Caco-2 (cell line): ENCODE measurements at regions not wholly inside any gene's neighbourhood (a gene's known extent, or its start where the extent isn't known, plus 50 kb on each side); places are given as distances from the start of the nearest gene placed in this dataset.

Experiments
- BruUV-seq: library from RNA; stranded (reverse); fragments of 400-500 nt; replicated peaks from 2 replicates; lab custom pipeline; 2021; lab: Mats Ljungman, UMichigan
- CTCF ChIA-PET: fragments of 300-600 bp; sonication (Branson Sonifier 250); formaldehyde crosslinking; loops from one replicate; lab custom pipeline; 2022; ENCODE audit warnings: antibody characterized with exemption; lab: Charles Lee
- POLR2A ChIA-PET: fragments of 300-600 bp; sonication (Branson Sonifier 250); formaldehyde crosslinking; loops from one replicate; lab custom pipeline; 2022; ENCODE audit warnings: antibody characterized with exemption; lab: Charles Lee
- DNase-seq, 2 experiments: peaks; one replicate each; pipeline versions ENCODE4 v3.0.0 to v3.0.0-alpha.2; 2020 to 2022
- H3K27me3 ChIP-seq: replicated peaks from 2 replicates; pipeline ENCODE4 v1.6.0; 2011; ENCODE audit warnings: low read length; ENCODE audit not compliant: control insufficient read depth, insufficient read depth
- H3K36me3 ChIP-seq: 2 replicates; pipeline ENCODE4 v1.5.1; 2011; ENCODE audit warnings: low read length; ENCODE audit not compliant: control insufficient read depth, insufficient read depth
- H3K4me1 ChIP-seq: fragments of 250-450 bp; sonication (Bioruptor Pico); 2 replicates; pipeline ENCODE4 v1.5.1; 2020; ENCODE audit warnings: mild to moderate bottlenecking
- H3K4me3 ChIP-seq: 2 replicates; pipeline ENCODE4 v1.5.1; 2011; ENCODE audit warnings: low read depth, mild to moderate bottlenecking, control low read depth, low read length
- H3K9me3 ChIP-seq: fragments of 250-450 bp; sonication (Bioruptor Pico); 2 replicates; pipeline ENCODE4 v1.5.1; 2020; ENCODE audit warnings: mild to moderate bottlenecking, moderate library complexity
- H3K27ac Mint-ChIP-seq: one replicate; pipeline ENCODE4 v1.8.0; 2022; ENCODE audit warnings: mixed read lengths; ENCODE audit not compliant: unreplicated experiment
- H3K27me3 Mint-ChIP-seq: one replicate; pipeline ENCODE4 v1.8.0; 2022; ENCODE audit warnings: mixed read lengths; ENCODE audit not compliant: insufficient read depth, unreplicated experiment
- H3K36me3 Mint-ChIP-seq: one replicate; pipeline ENCODE4 v1.8.0; 2022; ENCODE audit warnings: mild to moderate bottlenecking, mixed read lengths; ENCODE audit not compliant: insufficient read depth, unreplicated experiment
- H3K4me1 Mint-ChIP-seq: one replicate; pipeline ENCODE4 v1.8.0; 2022; ENCODE audit warnings: low read depth, mixed read lengths; ENCODE audit not compliant: unreplicated experiment
- H3K4me3 Mint-ChIP-seq: one replicate; pipeline ENCODE4 v1.8.0; 2022; ENCODE audit warnings: mild to moderate bottlenecking, moderate library complexity, mixed read lengths; ENCODE audit not compliant: unreplicated experiment
- H3K9me3 Mint-ChIP-seq: one replicate; pipeline ENCODE4 v1.8.0; 2022; ENCODE audit warnings: mixed read lengths; ENCODE audit not compliant: unreplicated experiment
- CTCF ChIP-seq, 2 experiments: fragments of 200-600 bp in 1 of 2; IDR thresholded peaks; 1 replicate in 1 of 2; 2 replicates in 1 of 2; pipeline versions ENCODE4 v1.5.1 to v1.8.0; 2011 to 2022; ENCODE audit warnings: antibody characterized with exemption in 1 of 2, control low read depth in 1 of 2, inconsistent platforms in 1 of 2, low read depth in 1 of 2, low read length in 1 of 2, mild to moderate bottlenecking in 1 of 2, moderate library complexity in 1 of 2; ENCODE audit not compliant: insufficient read depth in 1 of 2, severe bottlenecking in 1 of 2, unreplicated experiment in 1 of 2
- intact Hi-C: fragments of 100-400 bp; cut with micrococcal nuclease; formaldehyde crosslinking; loops from one replicate; pipeline ENCODE4 v1.10.0; 2022; ENCODE audit not compliant: unreplicated experiment

DNA sequence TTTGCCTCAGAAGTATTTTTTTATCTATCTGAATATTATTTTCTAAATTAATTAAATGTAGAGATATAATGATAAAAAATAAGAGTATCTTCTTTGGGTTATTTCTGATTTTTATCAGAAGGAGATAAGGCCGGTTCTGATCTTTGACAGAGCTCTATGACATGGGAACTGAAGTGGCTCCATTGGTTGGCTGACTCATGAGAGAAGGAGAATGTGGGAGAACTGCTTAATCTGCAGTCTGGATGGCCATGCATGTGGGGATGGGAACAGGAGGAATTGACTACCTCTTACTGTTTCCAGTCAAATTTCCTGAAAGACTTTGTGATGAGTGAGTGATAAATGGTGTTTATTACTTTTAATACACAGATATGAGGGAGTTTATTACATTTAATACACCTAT is 155.8 kb upstream of the ATP2B1 start:
- ChIA-PET POLR2A (no interaction called here), CTCF (no interaction called here)
- DNase-seq: no peak
- intact Hi-C loops: no loop called here
- Histone ChIP-seq H3K9me3 (peaks cover 4% of the 10 kb centered on the region; the same call in 1 of the 2 replicates), H3K4me1 (0 out of 2 replicates have a peak, but pooled peaks cover 6% of the 10 kb centered on the region), H3K27me3 (no peaks in the 10 kb centered on the region), H3K4me3 (no peak overlapping the region), H3K36me3 (no peaks in the 10 kb centered on the region)
- Mint-ChIP-seq H3K27me3 (no peaks in the 10 kb centered on the region), H3K27ac (no peak overlapping the region), H3K4me1 (peaks cover 8% of the 10 kb centered on the region), H3K4me3 (no peak overlapping the region), H3K9me3 (no peaks in the 10 kb centered on the region), H3K36me3 (peaks cover 5% of the 10 kb centered on the region)
- no TSS peak for BruUV-seq
- TF ChIP-seq CTCF (IDR thresholded peaks at IDR 0.05; ENCODE audit: insufficient read depth in 1 of 2, low read depth in 1 of 2, low read length in 1 of 2, severe bottlenecking in 1 of 2, unreplicated experiment in 1 of 2): no peak

- peaks cover 12% of the 10 kb centered on the region for H3K4me1 Mint-ChIP-seq
- CTCF ChIA-PET: no interaction called here
- no peak for TF ChIP-seq CTCF (IDR thresholded peaks at IDR 0.05; ENCODE audit: insufficient read depth in 1 of 2, low read depth in 1 of 2, low read length in 1 of 2, severe bottlenecking in 1 of 2, unreplicated experiment in 1 of 2)
- H3K4me3 Mint-ChIP-seq: no peak overlapping the region
- no peaks in the 10 kb centered on the region for H3K27me3 Mint-ChIP-seq
- POLR2A ChIA-PET: no interaction called here
- peaks cover 3% of the 10 kb centered on the region; the same call in 1 of the 2 replicates for H3K9me3 ChIP-seq
- 0 out of 2 replicates have a peak, but pooled peaks cover 6% of the 10 kb centered on the region for H3K4me1 ChIP-seq
- H3K36me3 Mint-ChIP-seq: peaks cover 5% of the 10 kb centered on the region
- no peaks in the 10 kb centered on the region for H3K9me3 Mint-ChIP-seq
- H3K27me3 ChIP-seq: no peaks in the 10 kb centered on the region
- no peaks in the 10 kb centered on the region for H3K36me3 ChIP-seq
- no TSS peak for BruUV-seq
- no peak overlapping the region for H3K4me3 ChIP-seq
- no peak for DNase-seq
- intact Hi-C loops: no loop called here
- H3K27ac Mint-ChIP-seq: no peak overlapping the region
Observed at GRCh38 chr12:89863968-89864367, 155.3 kb upstream of the ATP2B1 start.

- Mint-ChIP-seq H3K4me1 (peaks cover 12% of the 10 kb centered on the region), H3K27ac (no peak overlapping the region), H3K27me3 (no peaks in the 10 kb centered on the region), H3K4me3 (no peak overlapping the region), H3K36me3 (peaks cover 5% of the 10 kb centered on the region), H3K9me3 (no peaks in the 10 kb centered on the region)
- intact Hi-C loops: no loop called here
- no peak overlapping the region for H3K4me3 ChIP-seq
- no peaks in the 10 kb centered on the region for H3K36me3 ChIP-seq
- H3K9me3 ChIP-seq: no peaks in the 10 kb centered on the region; the same call in 1 of the 2 replicates
- no peak for DNase-seq
- CTCF ChIA-PET: no interaction called here
- no peaks in the 10 kb centered on the region for H3K27me3 ChIP-seq
- H3K4me1 ChIP-seq: 0 out of 2 replicates have a peak, but pooled peaks cover 6% of the 10 kb centered on the region
- no TSS peak for BruUV-seq
- POLR2A ChIA-PET: no interaction called here
- TF ChIP-seq CTCF (IDR thresholded peaks at IDR 0.05; ENCODE audit: insufficient read depth in 1 of 2, low read depth in 1 of 2, low read length in 1 of 2, severe bottlenecking in 1 of 2, unreplicated experiment in 1 of 2): no peak
Observed at GRCh38 chr12:89863493-89863938, 154.9 kb upstream of the ATP2B1 start.
